DMS114 treated with DMSO at 0.1 percent for 48 hours (cell line): ENCODE measurements at regions not wholly inside any gene's neighbourhood (a gene's known extent, or its start where the extent isn't known, plus 50 kb on each side); places are given as distances from the start of the nearest gene placed in this dataset.

Experiments used
- DNase-seq: peaks from one replicate; lab custom pipeline; 2025; ENCODE audit not compliant: unreplicated experiment; lab: John Stamatoyannopoulos, UW

GRCh38 chr15:39230908-39231285 lies 350.0 kb upstream of the THBS1 start:
- DNase-seq, result no peak

GRCh38 chr15:39232512-39232911 lies 348.4 kb upstream of the THBS1 start:
- no peak for DNase-seq

- no peak for DNase-seq
Measured at GRCh38 chr15:39235084-39235795, 345.6 kb upstream of the THBS1 start.

- DNase-seq, result no peak
Measured at GRCh38 chr15:39236375-39236774, 344.5 kb upstream of the THBS1 start.

GRCh38 chr15:39238443-39238842 lies 342.4 kb upstream of the THBS1 start:
- no peak for DNase-seq

- DNase-seq, result no peak
Measured at GRCh38 chr15:39239562-39239961, 341.3 kb upstream of the THBS1 start.

GRCh38 chr15:39242345-39242744 lies 338.5 kb upstream of the THBS1 start:
- DNase-seq, result no peak

GRCh38 chr15:39243396-39243795 lies 337.5 kb upstream of the THBS1 start:
- DNase-seq, result no peak

- DNase-seq, result no peak
Measured at GRCh38 chr15:39244776-39245175, 336.1 kb upstream of the THBS1 start.

GRCh38 chr15:39246523-39246922 lies 334.4 kb upstream of the THBS1 start:
- DNase-seq, result no peak

- DNase-seq, result no peak
Measured at GRCh38 chr15:39247574-39247973, 333.3 kb upstream of the THBS1 start.

- no peak for DNase-seq
Measured at GRCh38 chr15:39248204-39248603, 332.7 kb upstream of the THBS1 start.

GRCh38 chr15:39250001-39250400 lies 330.9 kb upstream of the THBS1 start:
- no peak for DNase-seq

GRCh38 chr15:39250460-39251186 lies 330.3 kb upstream of the THBS1 start:
- DNase-seq, result no peak

- DNase-seq, result no peak
Measured at GRCh38 chr15:39251413-39252133, 329.3 kb upstream of the THBS1 start.

GRCh38 chr15:39252134-39252470 lies 328.8 kb upstream of the THBS1 start:
- no peak for DNase-seq

- DNase-seq, result no peak
Measured at GRCh38 chr15:39253552-39253951, 327.3 kb upstream of the THBS1 start.

GRCh38 chr15:39254181-39254580 lies 326.7 kb upstream of the THBS1 start:
- DNase-seq, result no peak

- DNase-seq, result no peak
Measured at GRCh38 chr15:39255760-39256159, 325.1 kb upstream of the THBS1 start.

GRCh38 chr15:39260391-39260790 lies 320.5 kb upstream of the THBS1 start:
- DNase-seq, result no peak

GRCh38 chr15:39260791-39261190 lies 320.1 kb upstream of the THBS1 start:
- no peak for DNase-seq
